GM12891 (cell line): ENCODE measurements at regions not wholly inside any gene's neighbourhood (a gene's known extent, or its start where the extent isn't known, plus 50 kb on each side); places are given as distances from the start of the nearest gene placed in this dataset.

Experiments used
- POLR2A ChIP-seq: IDR thresholded peaks from 2 replicates; pipeline ENCODE4 v1.6.1; 2011; ENCODE audit warnings: low read depth, low read length, control low read depth
- POLR2AphosphoS5 ChIP-seq: IDR thresholded peaks from 2 replicates; pipeline ENCODE4 v1.6.1; 2011; ENCODE audit warnings: low read depth, low read length, control low read depth
- TAF1 ChIP-seq: IDR thresholded peaks from 2 replicates; pipeline ENCODE4 v1.6.1; 2011; ENCODE audit warnings: low read depth, low read length, control low read depth

DNA sequence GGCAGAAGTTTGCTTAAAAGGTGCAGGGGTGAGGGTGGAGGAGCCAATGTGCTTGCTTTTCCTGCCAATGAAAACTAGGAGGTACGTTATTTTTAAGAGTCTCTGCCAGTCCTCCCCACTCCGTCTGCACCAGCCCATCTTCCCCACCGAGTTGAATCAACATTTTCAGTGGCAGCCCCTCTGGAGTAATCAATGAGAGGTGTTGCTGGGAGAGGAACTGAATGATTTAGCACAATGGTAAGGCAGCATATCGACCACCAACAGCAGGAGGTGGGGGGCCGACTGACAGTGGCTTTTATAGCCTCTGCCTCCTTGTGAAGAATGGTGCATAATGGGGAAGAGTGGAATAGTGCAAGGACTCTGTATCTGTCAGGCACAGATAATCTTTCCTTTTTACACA, 1465.0 kb upstream of the GOT2 start:
- TF ChIP-seq POLR2AphosphoS5 = no peak
- TF ChIP-seq POLR2A = no peak
- no peak for TF ChIP-seq TAF1
